GM12878 (cell line): ENCODE measurements at regions not wholly inside any gene's neighbourhood (a gene's known extent, or its start where the extent isn't known, plus 50 kb on each side); places are given as distances from the start of the nearest gene placed in this dataset.

Experiments
- ATAC-seq: fragments of 200-7000 bp; cut with Tn5 transposase; 3 replicates; pipeline ENCODE4 v1.9.1; 2020; ENCODE audit warnings: mild to moderate bottlenecking, moderate library complexity
- BruUV-seq: library from RNA; stranded (reverse); fragments of 400-500 nt; replicated peaks from 2 replicates; lab custom pipeline; 2021; lab: Mats Ljungman, UMichigan
- CTCF ChIA-PET: fragments of 300-600 bp; sonication (Branson Sonifier 250); formaldehyde crosslinking; extraction: SDS; loops from one replicate; lab custom pipeline; 2021; ENCODE audit warnings: inconsistent platforms; lab: Yijun Ruan, JAX
- POLR2A ChIA-PET: fragments of 350-600 bp; formaldehyde crosslinking; extraction: SDS; loops from one replicate; lab custom pipeline; 2021; ENCODE audit warnings: inconsistent platforms; lab: Charles Lee
- RAD21 ChIA-PET: fragments of 300-600 bp; sonication (Branson Sonifier 250); formaldehyde crosslinking; loops from one replicate; lab custom pipeline; 2023; ENCODE audit warnings: antibody characterized with exemption; ENCODE audit not compliant: unreplicated experiment; lab: Charles Lee
- SMC1A ChIA-PET: fragments of 300-600 bp; sonication (Branson Sonifier 250); formaldehyde crosslinking; loops from one replicate; lab custom pipeline; 2023; ENCODE audit not compliant: unreplicated experiment, uncharacterized antibody; lab: Charles Lee
- DNase-seq: peaks from one replicate; pipeline ENCODE4 v3.0.0-alpha.2; 2011; ENCODE audit warnings: low read depth, low spot score
- FAIRE-seq: peaks from 3 replicates; lab custom pipeline; 2011; peaks lifted over from hg19 to GRCh38; lab: Jason Lieb, UNC
- H2AFZ ChIP-seq: 2 replicates; pipeline ENCODE4 v1.6.0; 2011; ENCODE audit warnings: low read depth, low read length, control low read depth; ENCODE audit not compliant: control insufficient read depth
- H3K27ac ChIP-seq: 2 replicates; pipeline ENCODE4 v1.5.1; 2011; ENCODE audit warnings: control low read depth; ENCODE audit not compliant: control insufficient read depth, insufficient read depth
- H3K27me3 ChIP-seq, 2 experiments: replicated peaks in 1 of 2; 2 replicates each; pipeline versions ENCODE4 v1.6.0 to v1.6.1; 2011; ENCODE audit warnings: low read length in 1 of 2; ENCODE audit not compliant: control insufficient read depth in 2 of 2, insufficient read depth in 2 of 2
- H3K36me3 ChIP-seq, 2 experiments: 2 replicates each; pipeline ENCODE4 v1.5.1; 2011; ENCODE audit warnings: low read length in 1 of 2; ENCODE audit not compliant: control insufficient read depth in 2 of 2, insufficient read depth in 2 of 2
- H3K4me1 ChIP-seq: 2 replicates; pipeline ENCODE4 v1.6.1; 2011; ENCODE audit warnings: mild to moderate bottlenecking, low read length, moderate library complexity, mixed read lengths; ENCODE audit not compliant: control insufficient read depth, insufficient read depth
- H3K4me2 ChIP-seq: 2 replicates; pipeline ENCODE4 v1.6.0; 2011; ENCODE audit warnings: control low read depth; ENCODE audit not compliant: control insufficient read depth, insufficient read depth
- H3K4me3 ChIP-seq: fragments of 200-600 bp; sonication (generic); 2 replicates; pipeline ENCODE4 v1.5.1; 2016
- H3K79me2 ChIP-seq: 2 replicates; pipeline ENCODE4 v1.6.0; 2011; ENCODE audit warnings: low read length; ENCODE audit not compliant: control insufficient read depth, insufficient read depth
- H3K9ac ChIP-seq: 2 replicates; pipeline ENCODE4 v1.8.0; 2011; ENCODE audit warnings: low read length, control low read depth, mixed read lengths; ENCODE audit not compliant: control insufficient read depth, insufficient read depth
- H3K9me3 ChIP-seq: replicated peaks from 3 replicates; pipeline ENCODE4 v1.5.1; 2011; ENCODE audit warnings: mild to moderate bottlenecking, low read length; ENCODE audit not compliant: control insufficient read depth, insufficient read depth
- H4K20me1 ChIP-seq: 2 replicates; pipeline ENCODE4 v1.6.0; 2011; ENCODE audit not compliant: control insufficient read depth, insufficient read depth
- CREM ChIP-seq: IDR thresholded peaks from 2 replicates; pipeline ENCODE4 v1.6.1; 2014; ENCODE audit warnings: antibody characterized with exemption, low read depth
- IKZF1 ChIP-seq: fragments of 450-650 bp; conservative IDR thresholded peaks from 2 replicates; pipeline ENCODE4 v1.6.1; 2017; ENCODE audit warnings: antibody characterized with exemption, mild to moderate bottlenecking
- POLR2AphosphoS2 ChIP-seq: IDR thresholded peaks from 2 replicates; pipeline ENCODE4 v1.6.1; 2011; ENCODE audit warnings: low read depth, mild to moderate bottlenecking, low read length, improper control_type of control experiment, moderate library complexity
- RELA ChIP-seq: fragments of 450-650 bp; IDR thresholded peaks from 2 replicates; pipeline ENCODE4 v1.8.0; 2014; ENCODE audit warnings: borderline replicate concordance; ENCODE audit not compliant: partially characterized antibody
- RFX5 ChIP-seq: IDR thresholded peaks from 2 replicates; pipeline ENCODE4 v1.6.1; 2011; ENCODE audit warnings: low read depth, low read length, improper control_type of control experiment
- SREBF1 ChIP-seq: IDR thresholded peaks from 2 replicates; pipeline ENCODE4 v1.6.1; 2012; ENCODE audit warnings: mild to moderate bottlenecking, low read length
- SUPT20H ChIP-seq: IDR thresholded peaks from 2 replicates; pipeline ENCODE4 v1.6.1; 2011; ENCODE audit warnings: low read depth, mild to moderate bottlenecking, low read length, moderate library complexity, borderline replicate concordance; ENCODE audit not compliant: control insufficient read depth
- TAF1 ChIP-seq: IDR thresholded peaks from 2 replicates; pipeline ENCODE4 v1.6.1; 2011; ENCODE audit warnings: mild to moderate bottlenecking, low read depth, low read length, borderline replicate concordance
- TCF3 ChIP-seq: IDR thresholded peaks from 2 replicates; pipeline ENCODE4 v1.6.1; 2012; ENCODE audit warnings: low read depth, mild to moderate bottlenecking, low read length, borderline replicate concordance; ENCODE audit not compliant: insufficient read depth
- TCF7 ChIP-seq: IDR thresholded peaks from 2 replicates; pipeline ENCODE4 v1.6.1; 2014; ENCODE audit warnings: antibody characterized with exemption, borderline replicate concordance
- ZNF384 ChIP-seq: IDR thresholded peaks from 2 replicates; pipeline ENCODE4 v1.6.1; 2012; ENCODE audit warnings: low read depth, mild to moderate bottlenecking, low read length, improper control_type of control experiment, borderline replicate concordance
- ZNF622 ChIP-seq: fragments of 450-650 bp; IDR thresholded peaks from 2 replicates; pipeline ENCODE4 v1.6.1; 2017; ENCODE audit warnings: mild to moderate bottlenecking, inconsistent platforms
- WGBS: methylation state at CpG from one replicate; pipeline ENCODE4 v1.1.6; 2016; ENCODE audit warnings: low lambda C conversion rate; ENCODE audit not compliant: insufficient replicate concordance, insufficient coverage; ENCODE audit errors: missing lambda C conversion rate; 5-methylcytosine and 5-hydroxymethylcytosine counted together
- in situ Hi-C: fragments of 300-500 bp; cut with MboI; formaldehyde crosslinking; loops from 9 replicates; pipeline ENCODE4 v1.14.3; 2018; ENCODE audit warnings: mixed read lengths
- intact Hi-C: fragments of 100-400 bp; cut with micrococcal nuclease; formaldehyde crosslinking; loops from one replicate; pipeline ENCODE4 v1.14.2; 2022; ENCODE audit not compliant: unreplicated experiment
- TF ChIP-seq, protein P1 (sequence below): fragments of 450-650 bp; conservative IDR thresholded peaks from 2 replicates; pipeline ENCODE4 v1.6.1; 2017; ENCODE audit warnings: mild to moderate bottlenecking, moderate library complexity

DNA sequence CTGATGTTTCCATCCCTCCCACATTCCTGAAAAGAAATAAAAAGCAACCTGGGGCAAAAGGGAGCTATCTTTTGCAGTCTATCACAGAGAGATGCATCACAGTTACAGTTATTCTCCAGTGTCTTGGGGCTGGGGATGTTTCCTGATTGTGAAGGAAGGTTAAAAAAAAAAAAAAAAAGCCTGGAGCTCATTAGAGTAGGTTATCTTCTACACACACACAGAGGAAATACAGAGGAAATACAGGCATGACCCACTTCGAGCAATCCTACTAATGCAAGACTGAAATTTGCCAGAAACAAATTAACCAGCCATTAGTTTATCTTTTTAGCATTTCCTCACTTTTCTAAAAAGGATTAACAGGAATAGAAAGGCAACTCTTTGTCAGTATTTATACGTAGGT, 89.4 kb upstream of the CLMP start:
- TF ChIP-seq TCF7 (no peak), POLR2AphosphoS2 (no peak), SUPT20H (no peak), ZNF622 (no peak), SREBF1 (no peak), CREM (no peak), TCF3 (no peak), RFX5 (no peak), TAF1 (no peak), IKZF1 (no peak), RELA (no peak), ZNF384 (no peak)
- TF ChIP-seq, protein P1, sequence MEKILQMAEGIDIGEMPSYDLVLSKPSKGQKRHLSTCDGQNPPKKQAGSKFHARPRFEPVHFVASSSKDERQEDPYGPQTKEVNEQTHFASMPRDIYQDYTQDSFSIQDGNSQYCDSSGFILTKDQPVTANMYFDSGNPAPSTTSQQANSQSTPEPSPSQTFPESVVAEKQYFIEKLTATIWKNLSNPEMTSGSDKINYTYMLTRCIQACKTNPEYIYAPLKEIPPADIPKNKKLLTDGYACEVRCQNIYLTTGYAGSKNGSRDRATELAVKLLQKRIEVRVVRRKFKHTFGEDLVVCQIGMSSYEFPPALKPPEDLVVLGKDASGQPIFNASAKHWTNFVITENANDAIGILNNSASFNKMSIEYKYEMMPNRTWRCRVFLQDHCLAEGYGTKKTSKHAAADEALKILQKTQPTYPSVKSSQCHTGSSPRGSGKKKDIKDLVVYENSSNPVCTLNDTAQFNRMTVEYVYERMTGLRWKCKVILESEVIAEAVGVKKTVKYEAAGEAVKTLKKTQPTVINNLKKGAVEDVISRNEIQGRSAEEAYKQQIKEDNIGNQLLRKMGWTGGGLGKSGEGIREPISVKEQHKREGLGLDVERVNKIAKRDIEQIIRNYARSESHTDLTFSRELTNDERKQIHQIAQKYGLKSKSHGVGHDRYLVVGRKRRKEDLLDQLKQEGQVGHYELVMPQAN = no peak
- TF ChIP-seq, all 136 proteins: peak for 0
- no peaks in the 10 kb centered on the region; the same call in 2 of the 3 replicates for H3K9me3 ChIP-seq
- no peak overlapping the region for H3K4me2 ChIP-seq
- no peak overlapping the region for H3K4me3 ChIP-seq
- no peak overlapping the region for H3K27ac ChIP-seq
- H3K27me3 ChIP-seq = no peaks in the 10 kb centered on the region; a peak in 2 of 4 replicates
- CTCF ChIA-PET = interaction anchor here (1.0 to 1.3 kb wide), 2 partner anchors 23 to 191 kb away, joined by 3 to 5 read pairs; no protein-coding TSS in a partner anchor
- SMC1A ChIA-PET = interaction anchor here (0.7 to 1.3 kb wide), 2 partner anchors 194 to 263 kb away, joined by 3 read pairs; no protein-coding TSS in a partner anchor
- H4K20me1 ChIP-seq = no peaks in the 10 kb centered on the region
- no peak for ATAC-seq
- in situ Hi-C loops (no loop called here), intact Hi-C loops (no loop called here)
- BruUV-seq = no TSS peak
- POLR2A ChIA-PET = interaction anchor here (0.9 kb wide), 1 partner anchor 15 kb away, joined by 4 read pairs; no protein-coding TSS in a partner anchor
- RAD21 ChIA-PET = no interaction called here
- DNase-seq = no peak
- no peaks in the 10 kb centered on the region for H3K4me1 ChIP-seq
- no peak for FAIRE-seq
- H2AFZ ChIP-seq = no peak overlapping the region
- no peaks in the 10 kb centered on the region for H3K36me3 ChIP-seq
- 24% methylated on average over 2 of the region's 2 CpGs for WGBS
- no peak overlapping the region for H3K9ac ChIP-seq
- no peaks in the 10 kb centered on the region for H3K79me2 ChIP-seq
